ENCODE measurements at regions not wholly inside any gene's neighbourhood (a gene's known extent, or its start where the extent isn't known, plus 50 kb on each side); places are given as distances from the start of the nearest gene placed in this dataset.

DNA sequence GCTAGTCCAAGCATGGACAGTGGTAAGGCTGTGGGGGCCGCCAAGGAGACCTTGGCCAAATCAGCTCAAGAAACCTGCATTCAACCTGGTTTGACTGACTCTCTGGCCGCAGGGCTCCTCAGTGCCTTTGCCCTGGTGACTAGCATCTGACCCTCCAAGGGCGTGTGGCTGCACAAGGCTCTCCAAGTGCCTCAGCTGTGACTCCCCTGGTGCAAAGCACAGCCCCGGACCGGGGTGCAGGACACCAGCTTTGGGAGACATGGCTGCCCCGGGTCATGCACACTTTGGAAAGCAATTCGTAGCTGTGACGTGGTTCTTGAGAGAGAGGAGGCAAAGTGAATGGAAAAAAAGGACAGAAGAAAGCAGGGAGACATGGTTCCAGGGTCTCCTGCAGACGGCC lies 245.2 kb upstream of the IRX2 start:
- DNase-seq (ENCODE audit: low read depth, low spot score) (no peak), FAIRE-seq (no peak), ATAC-seq (no peak)
- H3K27ac ChIP-seq (ENCODE audit: control insufficient read depth, insufficient read depth) = no peak overlapping the region
- H3K27me3 ChIP-seq (replicated peaks in 1 of 2; ENCODE audit: control insufficient read depth in 2 of 2, insufficient read depth in 2 of 2, low read length in 1 of 2) = no peaks in the 10 kb centered on the region
- no peaks in the 10 kb centered on the region for H4K20me1 ChIP-seq (ENCODE audit: control insufficient read depth, insufficient read depth)
- RAD21 ChIA-PET (ENCODE audit: unreplicated experiment) = no interaction called here
- no peak for TF ChIP-seq LARP7 (IDR thresholded peaks at IDR 0.05)
- TF ChIP-seq RFX5 (IDR thresholded peaks at IDR 0.05; ENCODE audit: low read depth, low read length) = no peak
- in situ Hi-C loops (cut with MboI) = no loop called here
- no peaks in the 10 kb centered on the region for H3K79me2 ChIP-seq (ENCODE audit: control insufficient read depth, insufficient read depth, low read length)
- POLR2A ChIA-PET = no interaction called here
- no peak overlapping the region for H3K4me2 ChIP-seq (ENCODE audit: control insufficient read depth, insufficient read depth)
- H3K36me3 ChIP-seq (ENCODE audit: control insufficient read depth in 2 of 2, insufficient read depth in 2 of 2, low read length in 1 of 2) = no peaks in the 10 kb centered on the region
- SMC1A ChIA-PET (ENCODE audit: uncharacterized antibody, unreplicated experiment) = no interaction called here
- intact Hi-C loops (cut with micrococcal nuclease; ENCODE audit: unreplicated experiment) = no loop called here
- H2AFZ ChIP-seq (ENCODE audit: control insufficient read depth, low read depth, low read length) = no peak overlapping the region
- no peaks in the 10 kb centered on the region; the same call in 2 of the 3 replicates for H3K9me3 ChIP-seq (replicated peaks; ENCODE audit: control insufficient read depth, insufficient read depth, low read length)
- H3K4me1 ChIP-seq (ENCODE audit: control insufficient read depth, insufficient read depth, low read length) = no peaks in the 10 kb centered on the region
- H3K9ac ChIP-seq (ENCODE audit: control insufficient read depth, insufficient read depth, low read length) = no peak overlapping the region
- WGBS (ENCODE audit: insufficient coverage, insufficient replicate concordance, low lambda C conversion rate, missing lambda C conversion rate) = 7% methylated on average over 9 of the region's 9 CpGs
- no TSS peak for BruUV-seq (replicated peaks)
- CTCF ChIA-PET = no interaction called here
- no peak overlapping the region for H3K4me3 ChIP-seq

DNA sequence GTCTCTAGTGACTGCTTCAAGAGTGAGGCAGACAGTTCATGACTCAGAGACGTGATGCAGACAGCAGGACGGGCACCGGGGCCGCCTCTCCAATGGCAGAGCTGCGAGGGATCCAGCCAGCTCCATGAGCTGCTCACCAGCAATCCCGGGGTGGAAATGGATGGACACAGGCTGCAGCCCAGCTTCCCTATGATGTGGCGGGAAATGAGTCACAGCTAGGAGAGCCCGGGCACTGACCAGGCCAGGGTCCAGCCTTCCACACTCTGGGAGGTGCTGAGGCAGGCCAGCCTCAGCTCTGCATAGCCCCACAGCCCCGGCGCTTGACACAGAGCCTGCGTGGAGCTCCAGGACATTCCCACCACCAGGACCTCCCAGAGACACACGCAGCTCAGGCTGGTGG lies 244.8 kb upstream of the IRX2 start:
- Histone ChIP-seq H3K27me3 (replicated peaks in 1 of 2; ENCODE audit: control insufficient read depth in 2 of 2, insufficient read depth in 2 of 2, low read length in 1 of 2) (no peaks in the 10 kb centered on the region), H3K4me1 (ENCODE audit: control insufficient read depth, insufficient read depth, low read length) (no peaks in the 10 kb centered on the region), H3K36me3 (ENCODE audit: control insufficient read depth in 2 of 2, insufficient read depth in 2 of 2, low read length in 1 of 2) (no peaks in the 10 kb centered on the region), H3K4me2 (ENCODE audit: control insufficient read depth, insufficient read depth) (no peak overlapping the region), H3K9ac (ENCODE audit: control insufficient read depth, insufficient read depth, low read length) (no peak overlapping the region), H4K20me1 (ENCODE audit: control insufficient read depth, insufficient read depth) (no peaks in the 10 kb centered on the region), H3K79me2 (ENCODE audit: control insufficient read depth, insufficient read depth, low read length) (no peaks in the 10 kb centered on the region), H3K4me3 (no peak overlapping the region), H3K9me3 (replicated peaks; ENCODE audit: control insufficient read depth, insufficient read depth, low read length) (no peaks in the 10 kb centered on the region; the same call in 2 of the 3 replicates), H2AFZ (ENCODE audit: control insufficient read depth, low read depth, low read length) (no peak overlapping the region), H3K27ac (ENCODE audit: control insufficient read depth, insufficient read depth) (no peak overlapping the region)
- ChIA-PET CTCF (interaction anchor here (1.2 kb wide), 1 partner anchor 487 kb away, joined by 3 read pairs; no protein-coding TSS in a partner anchor), SMC1A (ENCODE audit: uncharacterized antibody, unreplicated experiment) (no interaction called here), POLR2A (no interaction called here), RAD21 (ENCODE audit: unreplicated experiment) (no interaction called here)
- no TSS peak for BruUV-seq (replicated peaks)
- FAIRE-seq (no peak), DNase-seq (ENCODE audit: low read depth, low spot score) (no peak), ATAC-seq (no peak)
- WGBS (ENCODE audit: insufficient coverage, insufficient replicate concordance, low lambda C conversion rate, missing lambda C conversion rate) = 32% methylated on average over 12 of the region's 12 CpGs
- in situ Hi-C loops (cut with MboI) = no loop called here
- intact Hi-C loops (cut with micrococcal nuclease; ENCODE audit: unreplicated experiment) = no loop called here
- TF ChIP-seq RCOR1 (conservative IDR thresholded peaks at IDR 0.05; ENCODE audit: low read depth, low read length) (no peak), KLF5 (IDR thresholded peaks at IDR 0.05; ENCODE audit: partially characterized antibody) (no peak), SREBF2 (IDR thresholded peaks at IDR 0.05; ENCODE audit: low read length) (no peak), NR2F1 (conservative IDR thresholded peaks at IDR 0.05) (no peak), ZNF384 (IDR thresholded peaks at IDR 0.05; ENCODE audit: borderline replicate concordance, low read depth, low read length) (no peak), NR2C2 (IDR thresholded peaks at IDR 0.05; ENCODE audit: borderline replicate concordance, control insufficient read depth, insufficient read length, low read depth) (no peak), MTA2 (IDR thresholded peaks at IDR 0.05; ENCODE audit: low read depth) (no peak), HDAC2 (IDR thresholded peaks at IDR 0.05) (no peak), RUNX3 (IDR thresholded peaks at IDR 0.05; ENCODE audit: low read length) (no peak), NFYB (IDR thresholded peaks at IDR 0.05; ENCODE audit: insufficient read depth, low read depth, low read length) (no peak), EZH2 (IDR thresholded peaks at IDR 0.05; ENCODE audit: borderline replicate concordance, control insufficient read depth, low read depth, low read length) (no peak), CHD4 (IDR thresholded peaks at IDR 0.05) (no peak), NRF1 (conservative IDR thresholded peaks at IDR 0.05; ENCODE audit: low read depth, low read length) (no peak), MXI1 (IDR thresholded peaks at IDR 0.05; ENCODE audit: low read depth, low read length) (no peak)
- TF ChIP-seq, protein P1, sequence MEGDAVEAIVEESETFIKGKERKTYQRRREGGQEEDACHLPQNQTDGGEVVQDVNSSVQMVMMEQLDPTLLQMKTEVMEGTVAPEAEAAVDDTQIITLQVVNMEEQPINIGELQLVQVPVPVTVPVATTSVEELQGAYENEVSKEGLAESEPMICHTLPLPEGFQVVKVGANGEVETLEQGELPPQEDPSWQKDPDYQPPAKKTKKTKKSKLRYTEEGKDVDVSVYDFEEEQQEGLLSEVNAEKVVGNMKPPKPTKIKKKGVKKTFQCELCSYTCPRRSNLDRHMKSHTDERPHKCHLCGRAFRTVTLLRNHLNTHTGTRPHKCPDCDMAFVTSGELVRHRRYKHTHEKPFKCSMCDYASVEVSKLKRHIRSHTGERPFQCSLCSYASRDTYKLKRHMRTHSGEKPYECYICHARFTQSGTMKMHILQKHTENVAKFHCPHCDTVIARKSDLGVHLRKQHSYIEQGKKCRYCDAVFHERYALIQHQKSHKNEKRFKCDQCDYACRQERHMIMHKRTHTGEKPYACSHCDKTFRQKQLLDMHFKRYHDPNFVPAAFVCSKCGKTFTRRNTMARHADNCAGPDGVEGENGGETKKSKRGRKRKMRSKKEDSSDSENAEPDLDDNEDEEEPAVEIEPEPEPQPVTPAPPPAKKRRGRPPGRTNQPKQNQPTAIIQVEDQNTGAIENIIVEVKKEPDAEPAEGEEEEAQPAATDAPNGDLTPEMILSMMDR (IDR thresholded peaks at IDR 0.05 in 2 of 3, conservative IDR thresholded peaks at IDR 0.05 in 1 of 3; ENCODE audit: control insufficient read depth in 2 of 3, extremely low read depth in 1 of 3, insufficient read depth in 1 of 3, low read depth in 3 of 3, low read length in 3 of 3) = no peak
- TF ChIP-seq, protein P2, sequence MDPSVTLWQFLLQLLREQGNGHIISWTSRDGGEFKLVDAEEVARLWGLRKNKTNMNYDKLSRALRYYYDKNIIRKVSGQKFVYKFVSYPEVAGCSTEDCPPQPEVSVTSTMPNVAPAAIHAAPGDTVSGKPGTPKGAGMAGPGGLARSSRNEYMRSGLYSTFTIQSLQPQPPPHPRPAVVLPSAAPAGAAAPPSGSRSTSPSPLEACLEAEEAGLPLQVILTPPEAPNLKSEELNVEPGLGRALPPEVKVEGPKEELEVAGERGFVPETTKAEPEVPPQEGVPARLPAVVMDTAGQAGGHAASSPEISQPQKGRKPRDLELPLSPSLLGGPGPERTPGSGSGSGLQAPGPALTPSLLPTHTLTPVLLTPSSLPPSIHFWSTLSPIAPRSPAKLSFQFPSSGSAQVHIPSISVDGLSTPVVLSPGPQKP (IDR thresholded peaks at IDR 0.05; ENCODE audit: low read depth, low read length) = no peak
